ENCODE measurements at regions not wholly inside any gene's neighbourhood (a gene's known extent, or its start where the extent isn't known, plus 50 kb on each side); places are given as distances from the start of the nearest gene placed in this dataset.

- TF ChIP-seq, protein P1, sequence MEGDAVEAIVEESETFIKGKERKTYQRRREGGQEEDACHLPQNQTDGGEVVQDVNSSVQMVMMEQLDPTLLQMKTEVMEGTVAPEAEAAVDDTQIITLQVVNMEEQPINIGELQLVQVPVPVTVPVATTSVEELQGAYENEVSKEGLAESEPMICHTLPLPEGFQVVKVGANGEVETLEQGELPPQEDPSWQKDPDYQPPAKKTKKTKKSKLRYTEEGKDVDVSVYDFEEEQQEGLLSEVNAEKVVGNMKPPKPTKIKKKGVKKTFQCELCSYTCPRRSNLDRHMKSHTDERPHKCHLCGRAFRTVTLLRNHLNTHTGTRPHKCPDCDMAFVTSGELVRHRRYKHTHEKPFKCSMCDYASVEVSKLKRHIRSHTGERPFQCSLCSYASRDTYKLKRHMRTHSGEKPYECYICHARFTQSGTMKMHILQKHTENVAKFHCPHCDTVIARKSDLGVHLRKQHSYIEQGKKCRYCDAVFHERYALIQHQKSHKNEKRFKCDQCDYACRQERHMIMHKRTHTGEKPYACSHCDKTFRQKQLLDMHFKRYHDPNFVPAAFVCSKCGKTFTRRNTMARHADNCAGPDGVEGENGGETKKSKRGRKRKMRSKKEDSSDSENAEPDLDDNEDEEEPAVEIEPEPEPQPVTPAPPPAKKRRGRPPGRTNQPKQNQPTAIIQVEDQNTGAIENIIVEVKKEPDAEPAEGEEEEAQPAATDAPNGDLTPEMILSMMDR (IDR thresholded peaks at IDR 0.05) = no peak
- no peak for TF ChIP-seq EP300 (IDR thresholded peaks at IDR 0.05)
- TF ChIP-seq POLR2A (IDR thresholded peaks at IDR 0.05) = no peak
Observed at GRCh38 chr6:26173836-26174145, 86.6 kb downstream of the HFE start.
